Keratinocyte (primary cell): ENCODE measurements at regions not wholly inside any gene's neighbourhood (a gene's known extent, or its start where the extent isn't known, plus 50 kb on each side); places are given as distances from the start of the nearest gene placed in this dataset.
"Not testable (repeated sequence)": the region's sequence is repeated elsewhere in the genome, so short reads cannot be mapped to it uniquely, and the experiment has no call there.

Source experiments
- DNase-seq: peaks from one replicate; pipeline ENCODE4 v3.0.0-alpha.2; 2011; ENCODE audit warnings: low read depth, missing footprints, low spot score
- FAIRE-seq: peaks from 2 replicates; lab custom pipeline; 2011; peaks lifted over from hg19 to GRCh38; lab: Jason Lieb, UNC
- H2AFZ ChIP-seq: 2 replicates; pipeline ENCODE4 v1.6.0; 2012; ENCODE audit warnings: low read length, control low read depth, inconsistent platforms; ENCODE audit not compliant: control insufficient read depth
- H3K27ac ChIP-seq: 2 replicates; pipeline ENCODE4 v1.5.1; 2011; ENCODE audit warnings: low read length; ENCODE audit not compliant: control insufficient read depth, insufficient read depth
- H3K27me3 ChIP-seq: 3 replicates; pipeline ENCODE4 v1.6.0; 2011; ENCODE audit warnings: low read length; ENCODE audit not compliant: control insufficient read depth, insufficient read depth; ENCODE audit errors: extremely low read depth
- H3K36me3 ChIP-seq, 2 experiments: 2 replicates in 1 of 2; 3 replicates in 1 of 2; pipeline ENCODE4 v1.5.1; 2011; ENCODE audit warnings: low read length in 2 of 2, mild to moderate bottlenecking in 1 of 2; ENCODE audit not compliant: control insufficient read depth in 2 of 2, insufficient read depth in 2 of 2; ENCODE audit errors: extremely low read depth in 1 of 2
- H3K4me1 ChIP-seq: 3 replicates; pipeline ENCODE4 v1.5.1; 2011; ENCODE audit warnings: low read length; ENCODE audit not compliant: control insufficient read depth, insufficient read depth; ENCODE audit errors: extremely low read depth
- H3K4me2 ChIP-seq: 3 replicates; pipeline ENCODE4 v1.6.0; 2011; ENCODE audit warnings: low read depth, low read length; ENCODE audit not compliant: control insufficient read depth, insufficient read depth; ENCODE audit errors: extremely low read depth
- H3K4me3 ChIP-seq, 3 experiments: fragments of 200-600 bp in 1 of 3; sonication (generic) in 1 of 3; 2 replicates in 2 of 3; 3 replicates in 1 of 3; pipeline ENCODE4 v1.5.1; 2011 to 2016; ENCODE audit warnings: low read length in 3 of 3, mild to moderate bottlenecking in 3 of 3, control low read depth in 2 of 3, inconsistent platforms in 1 of 3, low read depth in 1 of 3, mixed read lengths in 1 of 3, mixed run types in 1 of 3, moderate library complexity in 1 of 3; ENCODE audit not compliant: control insufficient read depth in 2 of 3, insufficient read depth in 2 of 3; ENCODE audit errors: extremely low read depth in 1 of 3
- H3K79me2 ChIP-seq: 2 replicates; pipeline ENCODE4 v1.6.0; 2012; ENCODE audit warnings: low read length; ENCODE audit not compliant: control insufficient read depth, insufficient read depth
- H3K9ac ChIP-seq: 3 replicates; pipeline ENCODE4 v1.6.0; 2011; ENCODE audit warnings: low read length; ENCODE audit not compliant: control insufficient read depth, insufficient read depth; ENCODE audit errors: extremely low read depth
- H3K9me1 ChIP-seq: 3 replicates; pipeline ENCODE4 v1.6.0; 2011; ENCODE audit warnings: low read length; ENCODE audit not compliant: control insufficient read depth, insufficient read depth; ENCODE audit errors: extremely low read depth
- H3K9me3 ChIP-seq: 2 replicates; pipeline ENCODE4 v1.5.1; 2012; ENCODE audit warnings: low read depth, low read length; ENCODE audit not compliant: control insufficient read depth
- H4K20me1 ChIP-seq: 3 replicates; pipeline ENCODE4 v1.6.0; 2011; ENCODE audit warnings: low read length; ENCODE audit not compliant: control insufficient read depth, insufficient read depth; ENCODE audit errors: extremely low read depth
- EZH2 ChIP-seq: IDR thresholded peaks from one replicate; pipeline ENCODE4 v1.6.1; 2012; ENCODE audit warnings: inconsistent platforms, mild to moderate bottlenecking, low read length, moderate library complexity
- dilution Hi-C: fragments of 300-500 bp; cut with MboI; formaldehyde crosslinking; loops from one replicate; pipeline ENCODE4 v1.7.0; 2020; ENCODE audit warnings: low sequenced_read_pairs; ENCODE audit not compliant: extremely low pct_ligation_motif_present
- TF ChIP-seq, protein P1 (sequence below), 3 experiments: IDR thresholded peaks in 1 of 3; conservative IDR thresholded peaks in 1 of 3; optimal IDR thresholded peaks in 1 of 3; 2 replicates in 2 of 3; 3 replicates in 1 of 3; pipeline versions ENCODE3 to v1.5.1; 2011; ENCODE audit warnings: low read length in 3 of 3, mild to moderate bottlenecking in 3 of 3, moderate library complexity in 2 of 3, control low read depth in 1 of 3, inconsistent platforms in 1 of 3; ENCODE audit not compliant: insufficient read depth in 2 of 3; ENCODE audit errors: extremely low read depth in 1 of 3

DNA sequence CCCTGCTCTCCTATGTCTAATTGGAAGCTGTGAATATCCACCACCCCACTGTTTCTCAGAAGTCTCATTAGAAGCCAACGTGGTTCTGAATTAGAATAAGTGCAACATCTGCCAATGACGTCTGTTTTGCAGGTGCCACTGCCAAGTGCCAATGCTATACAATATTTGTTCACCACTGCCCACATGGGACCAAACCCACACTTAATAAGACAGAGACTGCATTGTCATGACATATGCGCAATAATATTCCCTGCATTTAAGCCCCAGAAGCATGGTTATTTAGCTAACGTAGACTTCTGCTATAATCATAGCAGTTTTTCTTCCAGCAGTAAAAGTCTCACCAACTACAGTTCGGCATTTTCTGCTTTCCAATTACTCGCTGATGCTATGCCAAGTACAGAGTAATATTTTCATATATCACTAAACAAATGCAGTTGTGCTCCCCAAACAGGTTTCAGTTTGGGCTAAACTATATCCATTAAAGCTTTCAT is 262.5 kb upstream of the PCDH18 start:
- Histone ChIP-seq H3K4me3 (no peak overlapping the region), H3K79me2 (no peaks in the 10 kb centered on the region), H3K9me3 (no peaks in the 10 kb centered on the region), H3K9ac (no peak overlapping the region), H3K4me2 (peak overlapping the region; percentile 17), H2AFZ (no peak overlapping the region), H3K36me3 (no peaks in the 10 kb centered on the region), H3K27me3 (no peaks in the 10 kb centered on the region), H3K4me1 (no peaks in the 10 kb centered on the region), H4K20me1 (no peaks in the 10 kb centered on the region), H3K9me1 (no peaks in the 10 kb centered on the region), H3K27ac (no peak overlapping the region)
- DNase-seq (no peak), FAIRE-seq (peak; percentile 20)
- TF ChIP-seq, protein P1, sequence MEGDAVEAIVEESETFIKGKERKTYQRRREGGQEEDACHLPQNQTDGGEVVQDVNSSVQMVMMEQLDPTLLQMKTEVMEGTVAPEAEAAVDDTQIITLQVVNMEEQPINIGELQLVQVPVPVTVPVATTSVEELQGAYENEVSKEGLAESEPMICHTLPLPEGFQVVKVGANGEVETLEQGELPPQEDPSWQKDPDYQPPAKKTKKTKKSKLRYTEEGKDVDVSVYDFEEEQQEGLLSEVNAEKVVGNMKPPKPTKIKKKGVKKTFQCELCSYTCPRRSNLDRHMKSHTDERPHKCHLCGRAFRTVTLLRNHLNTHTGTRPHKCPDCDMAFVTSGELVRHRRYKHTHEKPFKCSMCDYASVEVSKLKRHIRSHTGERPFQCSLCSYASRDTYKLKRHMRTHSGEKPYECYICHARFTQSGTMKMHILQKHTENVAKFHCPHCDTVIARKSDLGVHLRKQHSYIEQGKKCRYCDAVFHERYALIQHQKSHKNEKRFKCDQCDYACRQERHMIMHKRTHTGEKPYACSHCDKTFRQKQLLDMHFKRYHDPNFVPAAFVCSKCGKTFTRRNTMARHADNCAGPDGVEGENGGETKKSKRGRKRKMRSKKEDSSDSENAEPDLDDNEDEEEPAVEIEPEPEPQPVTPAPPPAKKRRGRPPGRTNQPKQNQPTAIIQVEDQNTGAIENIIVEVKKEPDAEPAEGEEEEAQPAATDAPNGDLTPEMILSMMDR (optimal IDR thresholded peaks at IDR 0.05 in 1 of 3, IDR thresholded peaks at IDR 0.05 in 1 of 3, conservative IDR thresholded peaks at IDR 0.05 in 1 of 3; ENCODE audit: extremely low read depth in 1 of 3, insufficient read depth in 2 of 3, low read length in 3 of 3): no peak
- no peak for TF ChIP-seq EZH2
- dilution Hi-C loops: no loop called here

DNA sequence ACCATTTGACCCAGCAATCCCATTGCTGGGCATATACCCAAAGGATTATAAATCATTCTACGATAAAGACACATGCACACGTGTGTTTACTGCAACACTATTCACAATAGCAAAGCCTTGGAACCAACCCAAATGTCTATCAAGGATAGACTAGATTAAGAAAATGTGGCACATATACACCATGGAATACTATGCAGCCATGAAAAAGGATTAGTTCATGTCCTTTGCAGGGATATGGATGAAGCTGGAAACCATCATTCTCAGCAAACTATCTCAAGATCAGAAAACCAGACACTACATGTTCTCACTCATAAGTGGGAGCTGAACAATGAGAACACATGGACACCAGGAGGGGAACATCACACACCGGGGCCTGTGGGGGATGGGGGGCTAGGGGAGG is 257.0 kb upstream of the PCDH18 start:
- not testable (repeated sequence) for FAIRE-seq

DNA sequence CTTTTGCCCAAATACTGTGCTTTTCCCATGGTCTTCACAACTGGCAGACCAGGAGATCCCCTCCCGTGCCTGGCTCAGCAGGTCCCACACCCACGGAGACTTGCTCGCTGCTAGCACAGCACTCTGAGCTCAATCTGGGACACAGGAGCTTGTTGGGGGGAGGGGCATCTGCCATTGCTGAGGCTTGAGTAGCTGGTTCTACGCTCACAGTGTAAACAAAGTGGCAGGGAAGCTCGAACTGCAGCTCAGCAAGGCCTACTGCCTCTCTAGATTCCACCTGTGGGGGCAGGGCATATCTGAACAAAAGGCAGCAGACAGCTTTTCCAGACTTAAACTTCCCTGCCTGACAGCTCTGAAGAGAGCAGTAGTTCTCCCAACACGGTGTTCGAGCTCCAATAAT is 251.6 kb upstream of the PCDH18 start:
- H3K4me3 ChIP-seq, H3K9me3 ChIP-seq, H3K9ac ChIP-seq, H2AFZ ChIP-seq, H3K27me3 ChIP-seq, H3K4me1 ChIP-seq, DNase-seq, dilution Hi-C loops, H3K36me3 ChIP-seq, FAIRE-seq, H3K4me2 ChIP-seq, H4K20me1 ChIP-seq, H3K9me1 ChIP-seq, H3K79me2 ChIP-seq, H3K27ac ChIP-seq: not testable (repeated sequence)

More for the DNA sequence above, 257.0 kb upstream of the PCDH18 start:
- H3K9me1 ChIP-seq, H3K36me3 ChIP-seq, H3K4me2 ChIP-seq, H3K27me3 ChIP-seq, DNase-seq, H3K9ac ChIP-seq, H3K4me3 ChIP-seq, H2AFZ ChIP-seq, H3K9me3 ChIP-seq, dilution Hi-C loops, H3K79me2 ChIP-seq, H3K27ac ChIP-seq, H3K4me1 ChIP-seq, H4K20me1 ChIP-seq: not testable (repeated sequence)
